ENCODE measurements at regions not wholly inside any gene's neighbourhood (a gene's known extent, or its start where the extent isn't known, plus 50 kb on each side); places are given as distances from the start of the nearest gene placed in this dataset.
A peak's percentile ranks its signal among the peaks of the same experiment; 100 is the strongest.

GRCh38 chr2:120798567-120799247, 63.0 kb downstream of the GLI2 start (continued):
- TF ChIP-seq ZBTB43 (CRISPR knock-in tag; IDR thresholded peaks at IDR 0.05) (no peak), ZNF512 (CRISPR knock-in tag; IDR thresholded peaks at IDR 0.05; ENCODE audit: borderline replicate concordance) (no peak), E2F1 (CRISPR knock-in tag; IDR thresholded peaks at IDR 0.05) (no peak), CREB1 (CRISPR knock-in tag; IDR thresholded peaks at IDR 0.05) (no peak)

- CTCF ChIA-PET, result interaction anchor here (0.9 kb wide), 1 partner anchor 106 kb away, joined by 3 read pairs; no protein-coding TSS in a partner anchor
- Mint-ChIP-seq H3K4me1 (peaks cover 54% of the 10 kb centered on the region), H3K27ac (peak overlapping the region; percentile 78; the same call in 1 of the 2 replicates), H3K27me3 (ENCODE audit: low read depth) (no peaks in the 10 kb centered on the region), H3K4me3 (no peak overlapping the region), H3K36me3 (peaks cover 12% of the 10 kb centered on the region), H3K9me3 (no peaks in the 10 kb centered on the region)
- TF ChIP-seq RORB (CRISPR knock-in tag; IDR thresholded peaks at IDR 0.05), result no peak
- TF ChIP-seq PRDM15 (CRISPR knock-in tag; IDR thresholded peaks at IDR 0.05), result no peak
- TF ChIP-seq JAZF1 (CRISPR knock-in tag; IDR thresholded peaks at IDR 0.05), result no peak
- TF ChIP-seq ELF4 (CRISPR knock-in tag; IDR thresholded peaks at IDR 0.05; ENCODE audit: low read depth), result no peak
- TF ChIP-seq ZSCAN18 (CRISPR knock-in tag; IDR thresholded peaks at IDR 0.05), result no peak
- TF ChIP-seq CREM (CRISPR knock-in tag; IDR thresholded peaks at IDR 0.05), result no peak
- no peak for TF ChIP-seq GRHL2 (CRISPR knock-in tag; IDR thresholded peaks at IDR 0.05; ENCODE audit: insufficient replicate concordance, severe bottlenecking)
- no peak for TF ChIP-seq ATF3 (CRISPR knock-in tag; conservative IDR thresholded peaks at IDR 0.05)
- TF ChIP-seq FOXK1 (CRISPR knock-in tag; IDR thresholded peaks at IDR 0.05), result no peak
- no peak for TF ChIP-seq ZNF317 (CRISPR knock-in tag; IDR thresholded peaks at IDR 0.05; ENCODE audit: borderline replicate concordance, low read depth)
- no peak for TF ChIP-seq NFATC4 (CRISPR knock-in tag; IDR thresholded peaks at IDR 0.05)
- no peak for TF ChIP-seq ZNF138 (CRISPR knock-in tag; conservative IDR thresholded peaks at IDR 0.05)
- TF ChIP-seq HMGA2 (CRISPR knock-in tag; IDR thresholded peaks at IDR 0.05), result no peak
- TF ChIP-seq SOX15 (CRISPR knock-in tag; IDR thresholded peaks at IDR 0.05), result no peak
- no peak for TF ChIP-seq MLX (CRISPR knock-in tag; IDR thresholded peaks at IDR 0.05)
- no peak for TF ChIP-seq USF2 (CRISPR knock-in tag; IDR thresholded peaks at IDR 0.05)
- TF ChIP-seq NFYB (CRISPR knock-in tag; conservative IDR thresholded peaks at IDR 0.05; ENCODE audit: low read depth), result no peak
- TF ChIP-seq ZNF512 (CRISPR knock-in tag; IDR thresholded peaks at IDR 0.05; ENCODE audit: borderline replicate concordance), result no peak
- DNase-seq (ENCODE audit: low spot score), result no peak
- POLR2A ChIA-PET, result no interaction called here
- ATAC-seq, result no peak
Observed at GRCh38 chr2:120802158-120802557, 66.5 kb downstream of the GLI2 start.
